HepG2 (cell line): ENCODE measurements at regions not wholly inside any gene's neighbourhood (a gene's known extent, or its start where the extent isn't known, plus 50 kb on each side); places are given as distances from the start of the nearest gene placed in this dataset.

Source experiments
- ATAC-seq: fragments of 200-7000 bp; cut with Tn5 transposase; 3 replicates; pipeline ENCODE4 v1.9.1; 2020; ENCODE audit warnings: mild to moderate bottlenecking, moderate library complexity
- BruUV-seq: library from RNA; stranded (reverse); fragments of 400-500 nt; replicated peaks from 2 replicates; lab custom pipeline; 2021; lab: Mats Ljungman, UMichigan
- CTCF ChIA-PET: fragments of 300-600 bp; formaldehyde crosslinking; extraction: SDS; loops from one replicate; lab custom pipeline; 2021; ENCODE audit warnings: low total read pairs, inconsistent platforms, low intra/inter-chr PET ratio; lab: Yijun Ruan, JAX
- POLR2A ChIA-PET: fragments of 350-600 bp; sonication (Branson Sonifier 250); formaldehyde crosslinking; loops from one replicate; lab custom pipeline; 2020; ENCODE audit warnings: antibody characterized with exemption, inconsistent platforms; lab: Yijun Ruan, JAX
- DNase-seq: peaks from one replicate; pipeline ENCODE4 v3.0.0-alpha.2; 2015; ENCODE audit warnings: low spot score
- FAIRE-seq: peaks from 3 replicates; lab custom pipeline; 2011; peaks lifted over from hg19 to GRCh38; lab: Jason Lieb, UNC
- H2AFZ ChIP-seq: one replicate; pipeline ENCODE4 v1.6.1; 2011; ENCODE audit warnings: low read length, inconsistent platforms
- H3K27ac ChIP-seq: fragments of 300-600 bp; 3 replicates; pipeline ENCODE4 v1.8.0; 2011; ENCODE audit warnings: mixed run types, mild to moderate bottlenecking, mixed read lengths, low read length, inconsistent platforms; ENCODE audit not compliant: insufficient read depth; ENCODE audit errors: extremely low read length
- H3K27me3 ChIP-seq, 2 experiments: fragments of 200-600 bp in 1 of 2; 2 replicates in 1 of 2; 3 replicates in 1 of 2; pipeline versions ENCODE4 v1.6.0 to v1.8.0; 2011; ENCODE audit warnings: low read length in 2 of 2, mild to moderate bottlenecking in 2 of 2, moderate library complexity in 2 of 2, inconsistent platforms in 1 of 2; ENCODE audit not compliant: insufficient read depth in 2 of 2, control insufficient read depth in 1 of 2
- H3K36me3 ChIP-seq, 2 experiments: fragments of 200-600 bp in 1 of 2; replicated peaks in 1 of 2; 2 replicates in 1 of 2; 3 replicates in 1 of 2; pipeline versions ENCODE4 v1.5.1 to v1.8.0; 2011; ENCODE audit warnings: low read length in 2 of 2, inconsistent platforms in 1 of 2; ENCODE audit not compliant: insufficient read depth in 2 of 2, control insufficient read depth in 1 of 2
- H3K4me1 ChIP-seq: 2 replicates; pipeline ENCODE4 v1.5.1; 2012; ENCODE audit warnings: low read length, inconsistent platforms; ENCODE audit not compliant: insufficient read depth
- H3K4me2 ChIP-seq: 2 replicates; pipeline ENCODE4 v1.6.0; 2011; ENCODE audit warnings: low read depth, low read length, inconsistent platforms
- H3K4me3 ChIP-seq, 3 experiments: fragments of 200-600 bp in 1 of 3; sonication (generic), shearing (Covaris generic) in 1 of 3; replicated peaks in 1 of 3; 2 replicates each; pipeline ENCODE4 v1.5.1; 2011 to 2016; ENCODE audit warnings: low read length in 3 of 3, inconsistent platforms in 2 of 3, low read depth in 2 of 3, mild to moderate bottlenecking in 2 of 3, control low read depth in 1 of 3, mixed read lengths in 1 of 3; ENCODE audit not compliant: insufficient read depth in 1 of 3
- H3K79me2 ChIP-seq: one replicate; pipeline ENCODE4 v1.6.1; 2011; ENCODE audit warnings: low read length, inconsistent platforms; ENCODE audit not compliant: insufficient read depth
- H3K9ac ChIP-seq: 2 replicates; pipeline ENCODE4 v1.6.0; 2011; ENCODE audit warnings: mild to moderate bottlenecking, low read depth, low read length, inconsistent platforms; ENCODE audit not compliant: insufficient read depth
- H3K9me3 ChIP-seq: 2 replicates; pipeline ENCODE4 v1.5.1; 2012; ENCODE audit warnings: mild to moderate bottlenecking, low read length
- H4K20me1 ChIP-seq: 2 replicates; pipeline ENCODE4 v1.6.0; 2011; ENCODE audit warnings: inconsistent platforms, mild to moderate bottlenecking, low read length, moderate library complexity; ENCODE audit not compliant: insufficient read depth
- CHCHD3 ChIP-seq: sonication (generic); formaldehyde crosslinking; IDR thresholded peaks from 2 replicates; pipeline ENCODE4 v1.8.0; 2022; ENCODE audit warnings: mild to moderate bottlenecking, missing genetic modification reagents, moderate library complexity
- HDAC6 ChIP-seq: fragments of 200-600 bp; sonication (generic); IDR thresholded peaks from 2 replicates; pipeline ENCODE4 v1.7.0; 2017; ENCODE audit warnings: mild to moderate bottlenecking, antibody characterized with exemption, low read length, low read depth
- HIVEP1 ChIP-seq: sonication (generic); formaldehyde crosslinking; IDR thresholded peaks from 2 replicates; pipeline ENCODE4 v1.4.0; 2020; ENCODE audit warnings: mild to moderate bottlenecking, missing genetic modification reagents
- PHF21A ChIP-seq: sonication (generic); formaldehyde crosslinking; IDR thresholded peaks from 2 replicates; pipeline ENCODE4 v1.5.0; 2020; ENCODE audit warnings: mild to moderate bottlenecking, missing genetic modification reagents
- POGK ChIP-seq: sonication (generic); formaldehyde crosslinking; conservative IDR thresholded peaks from 2 replicates; pipeline ENCODE4 v1.8.0; 2022; ENCODE audit warnings: mild to moderate bottlenecking, moderate library complexity, missing genetic modification reagents
- REL ChIP-seq: sonication (generic); formaldehyde crosslinking; conservative IDR thresholded peaks from 2 replicates; pipeline ENCODE4 v1.8.0; 2022; ENCODE audit warnings: mild to moderate bottlenecking, missing genetic modification reagents, moderate library complexity
- RFX1 ChIP-seq: fragments of 450-650 bp; IDR thresholded peaks from 2 replicates; pipeline ENCODE4 v1.6.1; 2017
- RFXAP ChIP-seq: sonication (generic); formaldehyde crosslinking; IDR thresholded peaks from 2 replicates; pipeline ENCODE4 v1.4.0; 2020; ENCODE audit warnings: missing genetic modification reagents, borderline replicate concordance
- ZBTB3 ChIP-seq: sonication (generic); formaldehyde crosslinking; IDR thresholded peaks from 2 replicates; pipeline ENCODE4 v1.4.0; 2020; ENCODE audit warnings: low read depth, mild to moderate bottlenecking, moderate library complexity, missing genetic modification reagents, borderline replicate concordance
- ZC3H13 ChIP-seq: sonication (generic); formaldehyde crosslinking; IDR thresholded peaks from 2 replicates; pipeline ENCODE4 v1.8.1; 2023; ENCODE audit warnings: mild to moderate bottlenecking, missing genetic modification reagents, moderate library complexity
- ZFP91 ChIP-seq: sonication (generic); formaldehyde crosslinking; IDR thresholded peaks from 2 replicates; pipeline ENCODE4 v1.9.0; 2022; ENCODE audit warnings: missing genetic modification reagents, mild to moderate bottlenecking, borderline replicate concordance
- ZNF256 ChIP-seq: sonication (generic); formaldehyde crosslinking; conservative IDR thresholded peaks from 2 replicates; pipeline ENCODE4 v1.4.0; 2020; ENCODE audit warnings: missing genetic modification reagents
- ZNF616 ChIP-seq: sonication (generic); formaldehyde crosslinking; IDR thresholded peaks from 2 replicates; pipeline ENCODE4 v1.5.0; 2020; ENCODE audit warnings: low read depth, mild to moderate bottlenecking, missing genetic modification reagents
- WGBS: methylation state at CpG from one replicate; pipeline ENCODE4 v1.1.6; 2017; ENCODE audit warnings: low lambda C conversion rate; 5-methylcytosine and 5-hydroxymethylcytosine counted together
- in situ Hi-C: cut with HindIII; loops from 2 replicates; pipeline ENCODE4 v1.10.0; 2017; ENCODE audit warnings: low pct_unique_long_range_greater_than_20kb; ENCODE audit not compliant: extremely low pct_ligation_motif_present
- intact Hi-C: fragments of 100-400 bp; cut with micrococcal nuclease; formaldehyde crosslinking; loops from one replicate; pipeline ENCODE4 v1.10.0; 2022; ENCODE audit not compliant: unreplicated experiment
- TF ChIP-seq, protein P1 (sequence below), 2 experiments: sonication (generic) in 1 of 2; formaldehyde crosslinking in 1 of 2; IDR thresholded peaks; 2 replicates each; pipeline versions ENCODE4 v1.6.1 to v1.9.0; 2014 to 2022; ENCODE audit warnings: antibody characterized with exemption in 1 of 2, borderline replicate concordance in 1 of 2, inconsistent platforms in 1 of 2, low read depth in 1 of 2, missing genetic modification reagents in 1 of 2

- no TSS peak for BruUV-seq
- FAIRE-seq = no peak
- Histone ChIP-seq H2AFZ (no peak overlapping the region), H3K4me3 (no peak overlapping the region), H3K9me3 (peaks cover 96% of the 10 kb centered on the region), H3K4me1 (no peaks in the 10 kb centered on the region), H3K27me3 (no peaks in the 10 kb centered on the region), H3K79me2 (no peaks in the 10 kb centered on the region), H4K20me1 (no peaks in the 10 kb centered on the region), H3K27ac (no peak overlapping the region), H3K36me3 (no peaks in the 10 kb centered on the region), H3K9ac (no peak overlapping the region), H3K4me2 (no peak overlapping the region)
- ATAC-seq = no peak
- 6% methylated on average over 8 of the region's 8 CpGs for WGBS
- CTCF ChIA-PET = no interaction called here
- DNase-seq = no peak
- POLR2A ChIA-PET = no interaction called here
- in situ Hi-C loops (no loop called here), intact Hi-C loops (no loop called here)
- no peak for TF ChIP-seq ZC3H13 (CRISPR knock-in tag)
- no peak for TF ChIP-seq CHCHD3 (CRISPR knock-in tag)
- no peak for TF ChIP-seq ZFP91 (CRISPR knock-in tag)
- no peak for TF ChIP-seq POGK (CRISPR knock-in tag)
- TF ChIP-seq, protein P1, sequence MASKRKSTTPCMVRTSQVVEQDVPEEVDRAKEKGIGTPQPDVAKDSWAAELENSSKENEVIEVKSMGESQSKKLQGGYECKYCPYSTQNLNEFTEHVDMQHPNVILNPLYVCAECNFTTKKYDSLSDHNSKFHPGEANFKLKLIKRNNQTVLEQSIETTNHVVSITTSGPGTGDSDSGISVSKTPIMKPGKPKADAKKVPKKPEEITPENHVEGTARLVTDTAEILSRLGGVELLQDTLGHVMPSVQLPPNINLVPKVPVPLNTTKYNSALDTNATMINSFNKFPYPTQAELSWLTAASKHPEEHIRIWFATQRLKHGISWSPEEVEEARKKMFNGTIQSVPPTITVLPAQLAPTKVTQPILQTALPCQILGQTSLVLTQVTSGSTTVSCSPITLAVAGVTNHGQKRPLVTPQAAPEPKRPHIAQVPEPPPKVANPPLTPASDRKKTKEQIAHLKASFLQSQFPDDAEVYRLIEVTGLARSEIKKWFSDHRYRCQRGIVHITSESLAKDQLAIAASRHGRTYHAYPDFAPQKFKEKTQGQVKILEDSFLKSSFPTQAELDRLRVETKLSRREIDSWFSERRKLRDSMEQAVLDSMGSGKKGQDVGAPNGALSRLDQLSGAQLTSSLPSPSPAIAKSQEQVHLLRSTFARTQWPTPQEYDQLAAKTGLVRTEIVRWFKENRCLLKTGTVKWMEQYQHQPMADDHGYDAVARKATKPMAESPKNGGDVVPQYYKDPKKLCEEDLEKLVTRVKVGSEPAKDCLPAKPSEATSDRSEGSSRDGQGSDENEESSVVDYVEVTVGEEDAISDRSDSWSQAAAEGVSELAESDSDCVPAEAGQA (IDR thresholded peaks at IDR 0.05; ENCODE audit: low read depth) = no peak
- TF ChIP-seq, protein P1 (CRISPR knock-in tag; IDR thresholded peaks at IDR 0.05; ENCODE audit: borderline replicate concordance) = no peak
- TF ChIP-seq ZBTB3 (CRISPR knock-in tag) = no peak
- no peak for TF ChIP-seq ZNF616 (CRISPR knock-in tag)
- TF ChIP-seq PHF21A = no peak
- no peak for TF ChIP-seq RFX1
- TF ChIP-seq HDAC6 = no peak
- no peak for TF ChIP-seq REL (CRISPR knock-in tag)
- TF ChIP-seq ZNF256 (CRISPR knock-in tag) = no peak
- no peak for TF ChIP-seq HIVEP1 (CRISPR knock-in tag)
- TF ChIP-seq RFXAP = no peak
These were observed 400.5 kb downstream of the IRX1 start for GRCh38 chr5:3995954-3996619.
